C4-2B (cell line): ENCODE measurements at regions not wholly inside any gene's neighbourhood (a gene's known extent, or its start where the extent isn't known, plus 50 kb on each side); places are given as distances from the start of the nearest gene placed in this dataset.
A peak's percentile ranks its signal among the peaks of the same experiment; 100 is the strongest.

Source experiments
- H3K27ac ChIP-seq: fragments of 450-650 bp; 2 replicates; pipeline ENCODE4 v1.5.1; 2017
- ZFX ChIP-seq: fragments of 450-650 bp; IDR thresholded peaks from 2 replicates; pipeline ENCODE4 v1.6.1; 2017
- TF ChIP-seq, protein P1 (sequence below): fragments of 450-650 bp; conservative IDR thresholded peaks from 2 replicates; pipeline ENCODE4 v1.5.1; 2017; ENCODE audit warnings: mild to moderate bottlenecking

DNA sequence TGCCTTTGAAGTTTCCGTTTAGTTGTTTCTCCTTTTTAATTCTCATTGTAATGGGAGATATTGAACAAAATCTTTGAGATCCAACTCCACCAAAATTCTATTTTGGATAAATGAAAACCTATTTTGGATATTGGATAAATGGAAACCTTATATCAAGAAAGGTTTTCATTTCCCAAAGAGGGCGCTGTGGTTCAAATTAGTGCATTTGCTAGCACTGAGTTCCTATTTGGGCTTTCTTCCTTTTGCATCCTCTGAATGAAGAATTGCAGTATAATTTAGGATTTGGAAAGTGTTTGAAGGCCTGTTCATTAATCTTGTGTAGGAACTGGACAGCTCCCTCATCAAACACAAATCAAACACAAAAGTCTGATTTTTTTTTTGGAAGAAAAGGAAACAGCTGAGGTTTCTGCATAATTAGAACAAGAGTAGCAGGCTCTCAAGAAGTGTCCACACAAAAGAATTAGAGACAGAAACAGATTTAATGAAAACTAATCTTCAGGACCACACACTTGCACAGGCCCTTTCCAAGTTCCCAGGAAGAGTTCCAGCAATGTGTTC is 80.8 kb upstream of the KLF14 start:
- no peak overlapping the region for H3K27ac ChIP-seq
- TF ChIP-seq, protein P1, sequence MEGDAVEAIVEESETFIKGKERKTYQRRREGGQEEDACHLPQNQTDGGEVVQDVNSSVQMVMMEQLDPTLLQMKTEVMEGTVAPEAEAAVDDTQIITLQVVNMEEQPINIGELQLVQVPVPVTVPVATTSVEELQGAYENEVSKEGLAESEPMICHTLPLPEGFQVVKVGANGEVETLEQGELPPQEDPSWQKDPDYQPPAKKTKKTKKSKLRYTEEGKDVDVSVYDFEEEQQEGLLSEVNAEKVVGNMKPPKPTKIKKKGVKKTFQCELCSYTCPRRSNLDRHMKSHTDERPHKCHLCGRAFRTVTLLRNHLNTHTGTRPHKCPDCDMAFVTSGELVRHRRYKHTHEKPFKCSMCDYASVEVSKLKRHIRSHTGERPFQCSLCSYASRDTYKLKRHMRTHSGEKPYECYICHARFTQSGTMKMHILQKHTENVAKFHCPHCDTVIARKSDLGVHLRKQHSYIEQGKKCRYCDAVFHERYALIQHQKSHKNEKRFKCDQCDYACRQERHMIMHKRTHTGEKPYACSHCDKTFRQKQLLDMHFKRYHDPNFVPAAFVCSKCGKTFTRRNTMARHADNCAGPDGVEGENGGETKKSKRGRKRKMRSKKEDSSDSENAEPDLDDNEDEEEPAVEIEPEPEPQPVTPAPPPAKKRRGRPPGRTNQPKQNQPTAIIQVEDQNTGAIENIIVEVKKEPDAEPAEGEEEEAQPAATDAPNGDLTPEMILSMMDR: peak; percentile 64
- TF ChIP-seq ZFX: no peak

DNA sequence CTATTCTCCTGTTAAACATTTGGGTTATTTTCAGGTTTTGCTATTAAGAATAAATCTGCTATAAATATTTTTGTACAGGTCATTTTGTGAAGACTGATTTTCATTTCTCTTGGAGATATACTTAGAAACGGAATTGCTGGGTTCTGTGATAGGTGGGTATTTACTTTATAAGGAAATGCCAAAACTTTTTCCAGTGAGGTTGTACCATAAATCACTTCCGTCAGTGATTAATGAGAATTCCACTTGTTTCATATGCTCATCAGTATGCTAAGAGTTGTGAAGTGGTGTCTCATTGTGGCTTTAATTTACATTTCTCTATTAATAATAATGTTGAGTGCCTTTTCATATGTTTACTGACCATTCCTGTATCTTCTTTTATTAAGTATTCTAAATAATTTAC is 84.0 kb upstream of the KLF14 start:
- TF ChIP-seq, protein P1: no peak
- TF ChIP-seq ZFX: no peak
- H3K27ac ChIP-seq: no peak overlapping the region

DNA sequence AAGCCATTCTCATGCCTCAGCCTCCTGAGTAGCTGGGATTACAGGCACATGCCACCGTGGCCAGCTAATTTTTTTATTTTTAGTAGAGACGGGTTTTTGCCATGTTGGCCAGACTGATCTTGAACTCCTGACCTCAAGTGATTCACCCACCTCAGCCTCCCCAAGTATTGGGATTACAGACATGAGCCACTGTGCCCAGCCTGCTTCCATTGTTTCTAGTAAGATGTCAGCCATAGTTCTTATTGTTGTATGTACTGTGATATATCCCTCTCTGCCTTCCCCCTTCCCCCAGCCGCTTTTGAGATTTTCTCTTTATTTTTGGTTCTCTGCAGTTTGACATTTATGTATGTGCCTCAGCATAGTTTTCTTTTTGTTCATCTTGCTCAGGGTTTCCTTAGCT is 87.9 kb upstream of the KLF14 start:
- H3K27ac ChIP-seq: no peak overlapping the region
- TF ChIP-seq ZFX: no peak
- TF ChIP-seq, protein P1: no peak

DNA sequence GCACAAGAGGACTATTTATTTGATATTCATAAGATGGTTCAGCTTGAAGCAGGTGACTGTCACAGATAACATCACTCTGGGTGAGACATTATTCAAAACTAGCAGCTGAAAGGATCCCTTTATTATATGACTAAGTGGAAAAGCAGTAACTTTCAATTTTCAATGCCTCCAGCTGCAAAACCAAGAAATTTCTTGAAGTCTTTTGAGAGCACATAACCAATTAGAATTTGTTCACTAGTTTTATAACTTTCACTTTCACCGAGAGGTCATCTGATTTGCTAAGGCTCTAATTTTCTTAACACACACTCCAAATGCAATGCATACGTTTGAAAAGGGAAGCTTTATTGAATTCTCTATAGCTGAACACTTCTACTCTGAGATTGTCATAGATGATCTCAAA is 88.6 kb upstream of the KLF14 start:
- TF ChIP-seq, protein P1: no peak
- TF ChIP-seq ZFX: no peak
- no peak overlapping the region for H3K27ac ChIP-seq

DNA sequence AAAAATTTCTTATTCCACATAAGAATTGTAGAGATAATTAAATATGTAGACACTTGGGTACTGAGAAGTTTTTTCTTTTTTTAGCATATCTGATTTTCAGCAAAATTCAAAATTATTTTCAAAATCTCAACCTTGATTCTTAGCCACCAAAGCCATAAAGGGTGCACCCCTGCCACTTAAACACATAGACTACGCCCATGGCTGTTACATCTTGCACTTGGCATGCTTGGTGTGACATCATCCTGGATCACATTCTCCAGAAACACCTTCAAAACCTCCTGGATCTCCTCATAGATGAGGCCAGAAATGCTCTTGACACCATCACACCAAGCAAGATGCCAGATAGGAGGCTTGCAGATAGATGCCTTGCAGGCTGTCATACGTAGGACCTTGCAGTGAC is 89.1 kb upstream of the KLF14 start:
- TF ChIP-seq, protein P1: no peak
- TF ChIP-seq ZFX: no peak

DNA sequence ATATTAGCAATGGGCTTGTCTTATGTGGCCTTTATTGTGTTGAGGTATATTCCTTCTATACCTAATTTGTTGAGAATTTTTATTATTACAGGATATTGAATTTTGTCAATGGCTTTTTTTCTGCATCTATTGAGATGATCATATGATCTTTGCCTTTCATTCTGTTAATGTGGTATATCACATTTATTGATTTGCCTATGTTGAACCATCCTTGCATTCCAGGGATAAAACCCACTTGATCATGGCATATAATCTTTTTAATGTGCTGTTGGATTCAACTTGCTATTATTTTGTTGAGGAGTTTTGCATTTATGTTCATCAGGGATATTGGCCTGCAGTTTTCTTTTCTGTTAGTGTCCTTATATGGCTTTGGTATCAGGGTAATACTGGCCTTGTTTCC is 91.8 kb upstream of the KLF14 start:
- TF ChIP-seq, protein P1: no peak
- no peak for TF ChIP-seq ZFX
- no peak overlapping the region for H3K27ac ChIP-seq

More for the DNA sequence above, 89.1 kb upstream of the KLF14 start:
- no peak overlapping the region for H3K27ac ChIP-seq

DNA sequence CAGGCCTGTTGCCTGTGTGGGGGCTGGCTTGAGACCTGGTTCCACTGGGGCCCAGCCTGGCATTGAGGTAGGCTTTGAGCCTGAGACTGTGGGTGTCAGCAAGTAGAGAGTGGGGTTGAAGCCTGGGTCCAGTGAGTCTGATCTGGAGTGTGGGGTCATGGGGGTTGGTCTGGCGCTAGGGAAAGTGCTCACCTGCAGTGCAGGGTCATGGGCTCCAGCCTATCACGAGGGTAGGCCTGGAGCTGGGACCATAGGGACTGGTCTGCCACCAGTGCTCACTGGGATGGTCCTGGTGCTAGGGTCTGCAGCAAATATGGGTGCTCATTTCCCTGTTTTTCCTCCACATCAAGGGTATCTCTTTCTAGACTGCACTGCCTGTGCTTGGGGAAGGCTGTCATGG is 95.4 kb upstream of the KLF14 start:
- no peak overlapping the region for H3K27ac ChIP-seq
- TF ChIP-seq, protein P1: no peak
- no peak for TF ChIP-seq ZFX
